K562 (cell line): ENCODE measurements at regions not wholly inside any gene's neighbourhood (a gene's known extent, or its start where the extent isn't known, plus 50 kb on each side); places are given as distances from the start of the nearest gene placed in this dataset.

Source experiments
- POLR2G ChIP-seq: fragments of 200-400 bp; formaldehyde crosslinking; IDR thresholded peaks from 2 replicates; pipeline ENCODE4 v1.6.1; 2017; ENCODE audit warnings: low read depth, mild to moderate bottlenecking, antibody characterized with exemption, low read length, moderate library complexity
- ZFP36 ChIP-seq: fragments of 150-350 bp; IDR thresholded peaks from 2 replicates; pipeline ENCODE4 v1.6.1; 2018; ENCODE audit warnings: low read length, low read depth; ENCODE audit not compliant: partially characterized antibody
- TF ChIP-seq, protein P1 (sequence below): fragments of 150-350 bp; conservative IDR thresholded peaks from 2 replicates; pipeline ENCODE4 v1.6.1; 2014; ENCODE audit warnings: low read length

- TF ChIP-seq, protein P1, sequence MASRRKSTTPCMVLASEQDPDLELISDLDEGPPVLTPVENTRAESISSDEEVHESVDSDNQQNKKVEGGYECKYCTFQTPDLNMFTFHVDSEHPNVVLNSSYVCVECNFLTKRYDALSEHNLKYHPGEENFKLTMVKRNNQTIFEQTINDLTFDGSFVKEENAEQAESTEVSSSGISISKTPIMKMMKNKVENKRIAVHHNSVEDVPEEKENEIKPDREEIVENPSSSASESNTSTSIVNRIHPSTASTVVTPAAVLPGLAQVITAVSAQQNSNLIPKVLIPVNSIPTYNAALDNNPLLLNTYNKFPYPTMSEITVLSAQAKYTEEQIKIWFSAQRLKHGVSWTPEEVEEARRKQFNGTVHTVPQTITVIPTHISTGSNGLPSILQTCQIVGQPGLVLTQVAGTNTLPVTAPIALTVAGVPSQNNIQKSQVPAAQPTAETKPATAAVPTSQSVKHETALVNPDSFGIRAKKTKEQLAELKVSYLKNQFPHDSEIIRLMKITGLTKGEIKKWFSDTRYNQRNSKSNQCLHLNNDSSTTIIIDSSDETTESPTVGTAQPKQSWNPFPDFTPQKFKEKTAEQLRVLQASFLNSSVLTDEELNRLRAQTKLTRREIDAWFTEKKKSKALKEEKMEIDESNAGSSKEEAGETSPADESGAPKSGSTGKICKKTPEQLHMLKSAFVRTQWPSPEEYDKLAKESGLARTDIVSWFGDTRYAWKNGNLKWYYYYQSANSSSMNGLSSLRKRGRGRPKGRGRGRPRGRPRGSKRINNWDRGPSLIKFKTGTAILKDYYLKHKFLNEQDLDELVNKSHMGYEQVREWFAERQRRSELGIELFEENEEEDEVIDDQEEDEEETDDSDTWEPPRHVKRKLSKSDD: no peak
- TF ChIP-seq ZFP36: no peak
- no peak for TF ChIP-seq POLR2G
Measured at GRCh38 chr14:42138406-42138805, 531.7 kb downstream of the LRFN5 start.
